ENCODE measurements at regions not wholly inside any gene's neighbourhood (a gene's known extent, or its start where the extent isn't known, plus 50 kb on each side); places are given as distances from the start of the nearest gene placed in this dataset.

- DNase-seq (ENCODE audit: low read depth): no peak
Measured at GRCh38 chr2:126990605-126991532, 92.2 kb downstream of the TEX51 start.

- DNase-seq (ENCODE audit: low read depth): no peak
Measured at GRCh38 chr2:126994340-126994777, 95.7 kb downstream of the TEX51 start.

GRCh38 chr2:126995621-126996377 is 97.1 kb downstream of the TEX51 start:
- no peak for DNase-seq (ENCODE audit: low read depth)

DNA sequence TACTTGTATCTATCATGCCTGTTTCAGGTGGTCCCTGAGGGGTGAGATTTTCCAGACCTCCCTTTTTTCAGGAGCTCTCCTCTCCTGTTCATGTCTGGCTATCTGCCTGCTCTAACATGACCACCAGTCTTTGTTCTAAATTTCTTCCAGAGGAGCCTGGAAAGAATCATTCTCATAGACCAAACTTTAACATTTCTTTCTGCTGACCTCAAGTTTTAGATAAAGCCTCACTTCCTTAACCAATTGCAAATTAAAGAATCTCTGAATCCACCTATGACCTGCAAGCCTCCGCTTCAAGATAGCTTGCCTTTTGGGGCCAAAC is 97.6 kb downstream of the TEX51 start:
- DNase-seq (ENCODE audit: low read depth): no peak

Measured in Daoy (cell line).